HG02610 (cell line): ENCODE measurements at regions not wholly inside any gene's neighbourhood (a gene's known extent, or its start where the extent isn't known, plus 50 kb on each side); places are given as distances from the start of the nearest gene placed in this dataset.

ENCODE experiments used
- ATAC-seq: cut with Tn5 transposase; IDR thresholded peaks from one replicate; pipeline ENCODE4 v1.9.1; 2021; ENCODE audit warnings: mild to moderate bottlenecking, moderate library complexity; ENCODE audit not compliant: unreplicated experiment

DNA sequence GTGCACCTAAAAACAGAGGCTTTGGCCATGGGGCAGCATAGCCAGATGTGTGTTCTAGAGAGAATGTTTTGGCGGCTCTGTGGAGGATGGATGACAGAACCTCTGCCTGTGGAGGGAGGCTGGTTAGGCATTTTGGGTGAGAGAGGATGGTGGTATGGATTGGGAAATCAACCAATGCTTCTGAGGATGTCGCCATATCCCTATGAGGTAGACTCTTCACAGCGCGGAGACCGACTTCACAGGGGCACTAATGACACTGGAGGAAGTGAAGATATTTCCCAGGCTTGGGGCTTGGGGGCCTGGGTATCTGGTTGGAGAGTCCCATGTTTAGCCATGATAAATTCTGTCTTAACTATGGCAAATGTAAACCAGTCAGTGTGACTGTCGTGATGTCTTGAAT is 140.6 kb upstream of the KLF4 start:
- ATAC-seq = no peak

DNA sequence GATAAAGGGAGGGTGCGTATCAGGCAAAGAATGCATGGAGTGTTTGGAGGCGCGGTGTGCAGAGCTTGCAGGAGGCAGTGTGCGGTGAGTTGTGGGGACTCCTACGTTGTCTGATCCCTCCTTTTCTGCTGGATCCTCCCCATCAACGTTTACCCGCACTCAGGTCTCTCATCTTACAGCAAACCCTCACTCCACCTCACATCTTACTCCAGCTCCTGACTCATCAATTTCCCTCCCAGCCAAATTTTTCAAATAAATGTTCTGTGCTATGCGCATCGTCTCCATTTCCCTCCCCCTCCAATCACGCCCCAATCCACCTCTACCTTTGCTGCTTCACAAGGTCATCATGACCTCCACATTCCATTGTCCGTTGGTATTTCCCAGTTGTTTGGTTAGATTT is 138.9 kb upstream of the KLF4 start:
- ATAC-seq = no peak

DNA sequence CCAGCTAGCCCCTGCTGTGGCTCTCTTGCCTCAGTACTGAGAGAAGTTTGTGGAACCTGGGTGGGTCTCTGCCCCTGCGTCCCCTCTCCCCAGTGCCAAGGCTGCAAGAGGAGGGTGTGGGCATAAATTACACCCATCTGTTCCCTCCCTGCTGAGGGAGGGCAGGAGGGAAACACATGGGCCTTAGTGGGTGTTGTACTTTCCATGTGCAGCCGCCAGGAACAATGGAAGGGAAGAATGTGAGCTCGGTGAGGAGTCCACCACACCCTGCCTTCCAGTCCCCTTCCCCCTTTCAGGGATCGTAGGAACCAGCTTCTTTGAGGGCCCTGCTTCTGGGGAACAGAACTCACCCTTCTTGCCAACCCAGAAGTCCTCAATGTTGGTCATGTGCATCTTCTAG is 138.2 kb upstream of the KLF4 start:
- no peak for ATAC-seq

DNA sequence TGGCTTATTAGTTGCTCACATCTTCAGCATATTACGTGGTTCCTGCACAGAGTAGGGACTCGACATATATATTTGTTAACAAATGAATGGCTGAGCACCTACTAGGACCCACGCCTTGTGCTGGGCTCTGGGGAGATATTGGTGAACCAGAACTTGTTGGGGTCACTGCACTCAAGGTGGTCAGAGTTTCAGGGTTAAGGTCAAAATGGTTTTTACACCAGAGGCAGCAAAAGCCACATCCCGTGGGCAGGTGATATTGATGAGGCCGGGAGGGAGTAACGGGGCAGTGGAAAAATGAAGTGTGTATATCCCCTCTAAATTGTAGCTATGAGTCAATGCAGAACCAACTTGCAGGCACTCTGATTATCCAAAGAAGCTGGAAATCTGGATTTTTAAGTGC is 136.5 kb upstream of the KLF4 start:
- ATAC-seq = no peak

DNA sequence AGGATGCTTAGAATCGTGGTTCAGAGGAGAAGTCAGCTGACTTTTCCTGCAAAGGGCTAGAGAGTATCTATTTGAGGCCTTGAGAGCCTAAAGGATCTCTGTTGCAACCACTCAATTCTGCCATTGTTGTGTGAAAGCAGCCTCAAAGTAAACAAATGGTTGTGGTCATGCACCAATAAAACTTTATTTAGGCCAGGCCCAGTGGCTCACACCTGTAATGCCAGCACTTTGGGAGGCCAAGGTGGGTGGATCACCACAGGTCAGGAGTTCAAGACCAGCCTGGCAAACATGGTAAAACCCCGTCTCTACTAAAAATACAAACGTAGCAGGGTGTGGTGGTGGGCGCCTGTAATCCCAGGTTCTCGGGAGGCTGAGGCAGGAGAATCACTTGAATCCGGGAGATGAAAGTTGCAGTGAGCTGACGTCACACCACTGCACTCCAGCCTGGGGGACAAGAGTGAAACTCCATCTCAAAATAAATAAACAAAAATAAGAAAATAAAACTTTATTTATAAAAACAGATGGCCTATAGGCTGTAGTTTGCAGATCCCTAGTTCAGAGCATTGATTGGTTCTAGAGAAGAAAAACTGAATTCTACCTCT is 135.9 kb upstream of the KLF4 start:
- no peak for ATAC-seq

DNA sequence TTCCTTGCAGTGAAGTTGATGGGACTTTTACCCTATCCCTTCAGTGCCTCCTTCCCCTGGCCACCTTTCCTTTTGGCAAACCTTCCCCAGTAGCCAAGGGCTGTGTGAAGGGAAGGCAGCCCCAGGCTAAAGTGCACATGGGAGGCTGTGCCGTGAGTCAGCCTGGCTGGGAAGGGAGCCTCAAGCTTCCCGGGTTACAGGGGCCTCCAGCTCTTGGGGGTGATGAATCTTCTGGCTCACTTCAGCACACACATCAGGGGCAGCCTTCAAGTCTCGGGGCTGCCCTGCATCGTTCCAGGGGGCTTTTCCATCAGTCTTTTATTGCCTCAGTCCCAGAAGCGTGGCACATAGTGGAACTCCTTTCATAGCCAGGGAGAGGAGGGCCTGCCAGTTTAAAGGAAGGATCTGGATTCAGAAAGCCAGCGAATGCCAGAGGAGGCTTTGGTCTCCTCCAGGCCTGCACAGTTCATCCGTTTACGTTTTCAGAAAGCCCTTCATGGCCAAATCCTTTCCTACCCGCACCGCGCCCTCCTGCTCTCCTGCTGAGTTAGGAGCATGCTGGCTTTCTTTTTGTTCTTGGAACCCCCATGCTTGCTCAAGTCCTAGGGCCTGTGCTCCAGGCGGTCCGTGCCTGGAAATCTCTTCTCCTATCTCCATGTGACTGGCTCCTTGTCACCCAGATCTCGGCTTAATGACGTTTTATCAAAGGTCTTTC is 134.8 kb upstream of the KLF4 start:
- ATAC-seq = no peak

DNA sequence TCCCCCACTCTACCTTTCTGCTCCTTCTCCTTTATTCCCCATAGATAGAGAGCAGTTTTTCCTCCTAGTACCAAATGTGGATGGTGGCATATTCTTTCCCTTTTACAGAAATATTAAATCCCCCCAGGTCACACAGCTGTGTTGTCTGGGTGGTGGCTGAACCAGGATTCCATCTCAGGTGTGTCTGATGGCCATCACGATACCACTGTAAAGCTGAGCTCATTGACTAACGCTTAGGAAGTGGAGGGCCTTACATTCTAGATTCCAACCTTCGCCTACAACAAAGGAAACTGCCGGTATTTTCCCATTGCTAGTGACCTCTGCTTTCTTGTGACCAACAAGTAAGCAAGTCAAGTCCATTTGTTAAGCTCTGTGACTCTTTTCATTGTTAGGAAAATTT is 131.9 kb upstream of the KLF4 start:
- ATAC-seq = no peak

DNA sequence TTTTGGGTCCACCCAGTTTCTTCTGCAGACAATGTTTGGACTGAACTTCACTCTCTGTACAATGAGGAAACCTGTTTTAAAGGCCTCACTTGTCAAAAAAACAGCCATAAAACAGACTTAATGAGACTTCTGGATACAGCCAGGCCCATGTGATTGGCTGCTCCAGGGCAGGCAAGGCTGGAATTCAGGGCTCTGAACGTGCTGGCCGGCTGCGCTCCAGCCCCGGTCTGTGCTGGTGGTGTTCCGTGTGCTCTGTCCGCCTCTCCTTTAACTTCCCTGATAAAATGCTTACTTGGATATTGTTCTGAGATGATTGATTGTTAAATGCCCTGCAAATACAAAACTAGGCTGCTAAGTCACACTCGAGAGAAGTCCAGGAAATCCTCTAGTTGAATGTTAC is 131.2 kb upstream of the KLF4 start:
- ATAC-seq = no peak

DNA sequence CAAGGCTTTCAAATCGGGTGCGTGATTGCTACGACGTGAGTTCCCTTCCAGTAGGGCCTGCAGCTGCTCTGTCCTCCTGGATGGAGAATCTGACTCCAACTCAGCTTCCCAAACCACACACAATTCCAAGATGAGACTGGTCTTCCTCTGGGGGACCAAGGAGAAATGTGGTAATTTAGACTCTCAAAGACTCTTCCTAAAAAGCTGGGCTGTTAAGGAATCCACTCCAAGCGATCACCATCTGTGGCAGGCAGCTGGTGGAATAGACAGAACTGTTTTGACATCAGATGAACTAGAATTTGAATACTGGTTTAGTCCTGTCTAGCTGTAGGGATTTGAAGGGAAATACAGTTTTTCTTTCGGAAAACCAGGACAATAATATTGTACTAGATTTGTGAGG is 130.7 kb upstream of the KLF4 start:
- ATAC-seq = no peak

DNA sequence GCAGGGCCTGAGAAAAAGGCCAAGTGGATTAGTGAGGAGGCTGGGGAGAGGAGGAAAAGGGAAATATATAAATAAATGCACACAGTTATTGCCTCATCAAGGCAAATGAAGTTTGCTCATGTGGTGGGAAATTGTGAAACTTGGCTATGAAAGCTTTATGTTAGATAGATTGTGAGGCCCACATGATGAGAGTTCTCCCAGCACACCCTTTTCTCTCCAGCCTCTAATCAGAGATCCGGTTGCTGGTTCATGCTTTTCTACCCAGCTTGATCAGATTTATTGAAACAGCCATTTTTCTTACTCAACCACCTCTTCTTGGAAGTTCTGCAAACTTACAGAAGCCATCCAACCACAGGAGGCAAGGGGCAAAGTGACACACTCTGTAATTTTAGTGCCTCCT is 125.8 kb upstream of the KLF4 start:
- no peak for ATAC-seq

DNA sequence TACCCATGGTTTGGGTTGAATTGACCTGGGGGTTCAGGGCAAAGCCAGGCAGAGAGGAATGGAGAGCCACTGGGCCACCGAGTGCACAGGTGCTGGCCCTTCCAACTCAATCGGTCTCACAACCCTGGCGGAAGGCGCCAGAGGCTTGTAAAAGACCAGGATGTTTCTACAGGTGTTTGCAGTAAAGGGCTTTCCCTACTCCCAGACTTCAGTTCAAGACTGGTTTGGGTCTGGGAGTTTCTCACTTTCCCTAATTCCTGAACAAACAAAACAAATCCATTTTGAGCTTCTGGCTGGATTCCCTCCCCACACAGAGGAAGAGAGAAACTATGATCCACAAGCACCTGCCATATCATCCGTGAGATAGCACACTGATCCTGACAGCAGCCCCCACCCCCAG is 125.2 kb upstream of the KLF4 start:
- ATAC-seq = no peak

DNA sequence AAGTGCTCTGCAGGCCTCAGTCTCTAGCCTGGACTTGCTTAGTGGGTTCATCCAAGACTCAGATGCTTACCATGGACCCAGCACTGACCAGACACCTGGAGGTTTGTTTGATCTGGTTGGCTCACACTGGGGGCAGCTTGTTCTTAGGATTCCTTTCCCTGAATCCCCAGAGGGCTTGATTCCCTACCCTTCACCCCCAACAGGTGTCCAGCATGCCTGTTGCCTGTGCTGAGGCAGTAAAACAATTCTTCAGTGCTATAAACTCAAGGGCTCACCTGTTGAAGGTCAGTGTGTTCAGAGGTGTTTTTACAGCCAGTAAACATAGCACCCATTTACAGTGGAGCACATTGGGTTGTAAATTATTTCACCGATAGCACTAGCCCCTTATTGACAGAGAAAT is 123.8 kb upstream of the KLF4 start:
- ATAC-seq = no peak

DNA sequence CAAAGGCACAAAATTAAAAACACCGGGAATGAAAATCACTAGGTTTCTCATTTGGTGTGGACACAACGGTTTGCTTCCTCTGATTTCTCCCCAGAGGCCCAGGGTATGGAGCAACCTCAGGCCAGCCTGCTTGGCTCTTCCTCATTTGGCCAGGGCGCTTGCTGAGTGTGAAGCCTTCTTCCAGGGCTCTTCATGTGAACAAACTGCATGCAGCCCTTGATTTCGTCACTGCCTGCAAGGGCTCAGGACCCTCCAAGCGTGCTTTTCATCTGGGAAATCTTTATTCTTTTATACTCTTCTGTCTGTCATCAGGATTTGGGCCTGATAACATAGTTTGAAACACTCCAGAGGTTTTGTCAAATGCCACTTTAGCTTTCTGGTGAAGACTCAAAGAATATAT is 122.6 kb upstream of the KLF4 start:
- ATAC-seq = no peak

DNA sequence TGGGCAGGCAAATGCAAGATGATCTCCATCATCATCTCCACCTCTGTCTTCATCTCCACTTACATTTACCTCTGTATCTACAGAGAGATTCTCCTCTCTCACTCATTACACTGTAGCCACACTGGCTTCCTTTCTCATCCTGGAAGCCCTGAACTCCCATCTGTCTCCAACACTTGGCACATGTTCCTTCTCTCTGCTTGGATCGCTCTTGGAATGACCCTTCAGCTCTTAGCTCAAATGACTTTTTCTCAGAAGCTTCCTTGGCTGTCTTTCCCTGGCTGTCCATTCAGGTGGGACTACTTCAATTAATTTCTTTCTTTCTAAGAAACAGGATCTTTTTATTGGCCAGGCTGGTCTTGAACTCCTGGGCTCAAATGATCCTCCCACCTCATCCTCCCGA is 120.0 kb upstream of the KLF4 start:
- ATAC-seq = no peak

DNA sequence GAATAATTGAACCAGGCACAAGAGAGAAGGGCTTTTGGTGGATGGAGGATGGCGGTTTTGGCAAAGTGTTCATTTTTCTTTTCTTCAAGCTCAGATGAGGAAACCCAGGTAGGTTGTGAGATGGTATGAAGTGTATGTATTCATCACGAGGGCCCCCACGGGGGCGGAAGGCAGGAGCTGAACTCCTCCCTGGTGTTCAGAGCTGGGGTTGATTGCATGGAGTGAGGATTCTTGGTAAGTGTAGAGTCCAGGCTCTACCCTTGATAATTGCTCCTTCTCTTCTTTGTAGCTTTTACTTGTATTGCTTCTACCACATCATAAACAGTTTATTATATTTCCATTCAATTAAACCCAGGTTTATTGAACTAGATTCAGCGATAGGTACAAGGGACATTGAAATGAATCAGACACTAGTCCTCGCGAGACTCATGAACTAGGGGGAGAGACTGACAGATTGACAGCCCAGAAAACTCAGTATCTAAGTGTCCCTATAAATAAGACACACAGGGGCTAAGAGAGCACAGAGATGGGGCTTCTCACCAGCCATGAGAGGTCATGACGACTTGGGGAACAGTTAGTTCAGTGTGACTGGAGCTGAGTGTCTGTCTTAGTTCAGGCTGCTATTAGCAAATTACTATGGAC is 116.7 kb upstream of the KLF4 start:
- ATAC-seq = no peak

DNA sequence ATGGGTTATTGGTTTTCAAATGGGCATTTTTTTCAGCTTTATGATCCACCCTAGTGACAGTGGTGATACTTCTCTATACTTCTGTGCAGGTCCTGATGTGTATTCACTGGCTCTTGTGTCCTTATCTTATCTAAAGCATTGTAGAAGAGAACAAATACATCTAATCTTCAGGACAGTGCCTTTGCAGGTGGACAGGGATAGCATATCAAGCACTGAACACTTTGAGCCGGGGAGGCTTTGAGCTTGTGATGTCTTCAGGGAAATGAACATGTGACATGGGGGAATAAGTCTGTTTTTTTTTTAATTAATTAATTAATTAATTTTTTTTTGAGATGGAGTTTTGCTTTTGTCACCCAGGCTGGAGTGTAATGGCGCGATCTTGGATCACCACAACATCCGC is 115.5 kb upstream of the KLF4 start:
- no peak for ATAC-seq

DNA sequence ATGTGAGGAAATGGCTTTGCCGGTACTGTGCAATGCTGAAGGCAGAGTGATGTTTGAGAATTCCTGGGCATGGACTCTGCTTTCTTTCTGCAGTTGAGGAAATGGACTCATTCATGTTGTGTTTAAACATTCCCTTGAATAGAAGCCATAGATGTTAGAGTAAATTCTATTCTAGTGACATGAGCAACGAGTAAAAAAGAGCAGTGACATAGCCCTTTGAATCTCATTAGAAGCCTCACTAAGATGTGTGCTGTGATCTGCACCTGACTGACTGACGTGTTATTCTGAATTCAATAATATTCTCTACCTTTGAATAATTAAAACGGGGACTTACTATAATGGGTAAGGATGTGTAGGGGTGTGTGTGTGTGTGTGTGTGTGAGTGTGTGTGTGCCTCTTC is 113.7 kb upstream of the KLF4 start:
- no peak for ATAC-seq

DNA sequence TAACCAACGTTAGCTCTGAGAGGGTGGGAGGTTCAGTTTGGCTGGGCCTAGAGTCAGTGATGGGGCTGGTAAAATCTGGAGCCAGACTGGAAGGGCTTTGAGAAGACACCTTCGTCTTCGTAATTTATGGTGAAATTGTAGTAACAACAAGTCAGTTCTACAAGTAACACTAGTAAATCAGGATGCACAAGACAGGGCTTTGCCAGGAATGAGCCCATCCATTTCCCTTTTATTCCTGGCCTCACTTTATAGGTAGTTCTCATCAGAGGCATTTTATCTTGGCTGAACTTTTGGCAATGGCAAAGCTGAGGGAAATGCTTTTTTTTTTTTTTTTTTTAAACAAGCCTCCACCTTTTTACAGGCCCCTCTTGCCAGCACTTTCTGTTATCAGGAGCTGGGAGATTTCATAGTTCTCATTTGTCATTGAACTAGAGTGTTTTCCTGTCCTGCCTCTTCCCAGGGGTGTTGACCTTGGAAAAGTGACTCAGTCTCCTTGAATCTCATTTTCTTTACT is 110.5 kb upstream of the KLF4 start:
- ATAC-seq = no peak

DNA sequence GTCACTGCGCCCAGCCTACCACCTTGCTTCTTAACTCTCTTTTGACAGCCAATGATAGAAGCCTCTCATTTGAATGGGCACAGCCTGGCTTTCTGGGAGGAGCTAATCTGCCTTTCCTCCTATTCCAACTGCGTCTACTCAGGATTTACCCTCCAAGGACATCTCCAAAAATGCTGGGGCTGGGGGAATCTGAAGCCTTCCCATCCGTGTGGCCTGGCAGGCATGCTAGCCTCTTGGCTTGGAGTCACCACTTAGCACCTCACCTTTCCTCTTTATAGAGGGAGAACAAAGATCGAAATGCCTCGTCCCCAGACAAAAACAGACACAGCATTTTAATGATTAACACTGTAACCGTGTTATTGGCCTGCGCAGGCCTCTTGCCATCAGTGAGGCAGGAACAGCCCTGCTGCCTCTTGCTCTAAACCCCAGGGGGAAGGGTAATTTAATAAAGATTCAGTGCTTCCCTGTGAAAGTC is 108.2 kb upstream of the KLF4 start:
- ATAC-seq = no peak

DNA sequence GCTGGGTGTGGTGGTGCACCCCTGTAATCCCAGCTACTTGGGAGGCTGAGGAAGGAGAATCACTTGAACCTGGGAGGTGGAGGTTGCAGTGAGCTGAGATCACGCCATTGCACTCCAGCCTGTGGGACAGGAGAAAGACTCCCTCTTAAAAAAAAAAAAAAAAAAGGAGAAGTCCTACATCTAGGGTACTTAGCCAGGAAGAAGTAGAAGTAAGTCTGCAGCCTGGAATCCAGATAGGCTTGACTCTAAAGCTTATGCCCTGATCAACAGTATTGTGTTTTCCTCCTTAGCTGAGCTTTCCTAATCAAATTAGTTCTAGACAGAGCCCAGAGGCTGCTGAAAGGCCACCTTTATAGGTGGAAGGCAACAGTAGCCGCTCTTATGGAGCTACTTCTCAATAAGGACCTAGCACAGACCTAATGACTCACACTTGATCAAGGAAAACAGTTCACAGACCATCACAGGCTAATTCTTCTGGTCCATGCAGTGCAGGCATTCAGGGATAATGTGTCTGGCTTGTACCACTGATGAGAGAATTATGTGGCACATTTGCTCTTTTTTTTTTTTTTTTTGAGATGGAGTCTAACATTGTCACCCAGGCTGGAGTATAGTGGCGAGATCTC is 105.5 kb upstream of the KLF4 start:
- ATAC-seq = no peak

DNA sequence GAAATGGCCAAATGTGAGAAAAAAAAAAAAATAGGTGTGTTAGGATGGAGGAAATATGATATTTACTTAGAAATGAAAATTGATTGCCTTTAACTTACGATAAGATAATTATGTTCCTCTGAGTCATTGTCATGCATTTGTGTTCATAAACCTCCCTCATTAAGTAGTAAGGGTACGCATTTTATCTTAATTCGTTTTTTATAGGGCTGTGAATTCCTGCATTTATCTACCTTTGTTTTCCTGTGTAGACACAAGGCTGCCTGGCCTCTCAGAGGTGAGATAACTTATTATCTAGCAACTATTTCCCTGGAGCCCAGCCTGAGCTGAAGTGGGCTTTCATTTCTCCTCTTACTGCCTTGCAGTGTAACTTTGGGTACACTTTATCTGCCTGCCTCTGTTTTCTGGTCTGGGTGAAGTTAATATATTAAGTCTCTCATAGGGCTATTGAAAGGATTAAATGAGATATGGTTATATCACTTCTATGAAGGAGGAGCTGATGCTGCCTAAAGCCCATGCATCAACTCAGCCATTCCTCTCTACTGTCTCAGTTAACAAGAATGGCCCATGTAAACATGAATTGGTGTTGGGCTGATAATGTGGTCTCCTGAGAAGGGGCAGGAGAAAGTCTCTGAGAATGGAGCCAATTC is 103.8 kb upstream of the KLF4 start:
- ATAC-seq = no peak
